Endothelial cell of umbilical vein (primary cell): ENCODE measurements at regions not wholly inside any gene's neighbourhood (a gene's known extent, or its start where the extent isn't known, plus 50 kb on each side); places are given as distances from the start of the nearest gene placed in this dataset.

Experiments
- BruUV-seq: library from RNA; stranded (reverse); fragments of 400-500 nt; replicated peaks from 2 replicates; lab custom pipeline; 2021; lab: Mats Ljungman, UMichigan
- CTCF ChIA-PET: fragments of 300-600, 350-600 bp; sonication (Branson Sonifier 250); formaldehyde crosslinking; loops from one replicate; lab custom pipeline; 2021; ENCODE audit warnings: antibody characterized with exemption, inconsistent platforms; lab: Charles Lee
- POLR2A ChIA-PET: fragments of 300-600, 350-600 bp; sonication (Branson Sonifier 250); formaldehyde crosslinking; loops from one replicate; lab custom pipeline; 2021; ENCODE audit warnings: antibody characterized with exemption, inconsistent platforms; lab: Charles Lee
- DNase-seq: peaks from one replicate; pipeline ENCODE4 v3.0.0-alpha.2; 2011; ENCODE audit warnings: low read depth, low spot score
- FAIRE-seq: peaks from 2 replicates; lab custom pipeline; 2011; peaks lifted over from hg19 to GRCh38; lab: Jason Lieb, UNC
- H2AFZ ChIP-seq: 2 replicates; pipeline ENCODE4 v1.6.0; 2012; ENCODE audit warnings: low read depth, low read length, control low read depth, inconsistent platforms
- H3K27ac ChIP-seq: 2 replicates; pipeline ENCODE4 v1.5.1; 2011; ENCODE audit warnings: low read depth, mild to moderate bottlenecking, control low read depth, low read length, moderate library complexity; ENCODE audit not compliant: insufficient read depth
- H3K27me3 ChIP-seq, 2 experiments: 2 replicates each; pipeline versions ENCODE4 v1.6.0 to v1.6.1; 2011; ENCODE audit warnings: low read length in 2 of 2, mixed read lengths in 1 of 2; ENCODE audit not compliant: control insufficient read depth in 2 of 2, insufficient read depth in 2 of 2
- H3K36me3 ChIP-seq, 2 experiments: 2 replicates in 1 of 2; 3 replicates in 1 of 2; pipeline ENCODE4 v1.5.1; 2011; ENCODE audit warnings: low read length in 2 of 2, mild to moderate bottlenecking in 1 of 2, moderate library complexity in 1 of 2; ENCODE audit not compliant: control insufficient read depth in 2 of 2, insufficient read depth in 2 of 2; ENCODE audit errors: extremely low read depth in 1 of 2
- H3K4me1 ChIP-seq: 3 replicates; pipeline ENCODE4 v1.5.1; 2011; ENCODE audit warnings: mild to moderate bottlenecking, low read length; ENCODE audit not compliant: control insufficient read depth, insufficient read depth; ENCODE audit errors: extremely low read depth
- H3K4me2 ChIP-seq: 2 replicates; pipeline ENCODE4 v1.6.1; 2011; ENCODE audit warnings: low read length, control low read depth, mixed read lengths; ENCODE audit not compliant: insufficient read depth
- H3K4me3 ChIP-seq, 3 experiments: fragments of 200-600 bp in 1 of 3; sonication (generic), shearing (Covaris generic) in 1 of 3; replicated peaks in 1 of 3; 2 replicates each; pipeline ENCODE4 v1.5.1; 2011 to 2016; ENCODE audit warnings: control low read depth in 3 of 3, low read length in 3 of 3, mild to moderate bottlenecking in 2 of 3, inconsistent platforms in 1 of 3, low read depth in 1 of 3, moderate library complexity in 1 of 3; ENCODE audit not compliant: insufficient read depth in 1 of 3
- H3K79me2 ChIP-seq: 2 replicates; pipeline ENCODE4 v1.6.0; 2012; ENCODE audit warnings: low read length, inconsistent platforms; ENCODE audit not compliant: control insufficient read depth, insufficient read depth
- H3K9ac ChIP-seq: replicated peaks from 2 replicates; pipeline ENCODE3; 2011; ENCODE audit warnings: low read length, control low read depth; ENCODE audit not compliant: insufficient read depth; ENCODE audit errors: extremely low read depth
- H3K9me1 ChIP-seq: replicated peaks from 3 replicates; pipeline ENCODE4 v1.6.0; 2011; ENCODE audit warnings: mild to moderate bottlenecking, low read length; ENCODE audit not compliant: control insufficient read depth, insufficient read depth; ENCODE audit errors: extremely low read depth
- H3K9me3 ChIP-seq: replicated peaks from 2 replicates; pipeline ENCODE4 v1.5.1; 2012; ENCODE audit warnings: low read length, inconsistent platforms; ENCODE audit not compliant: control insufficient read depth, insufficient read depth
- H4K20me1 ChIP-seq: replicated peaks from 2 replicates; pipeline ENCODE3; 2011; ENCODE audit warnings: mild to moderate bottlenecking, low read length; ENCODE audit not compliant: control insufficient read depth, insufficient read depth; ENCODE audit errors: extremely low read depth
- CTCF ChIP-seq, 2 donors: IDR thresholded peaks; 1 replicate in 1 of 2; 2 replicates in 1 of 2; pipeline ENCODE4 v1.5.1; 2011; ENCODE audit warnings: low read length in 2 of 2, mild to moderate bottlenecking in 2 of 2, moderate library complexity in 2 of 2, control low read depth in 1 of 2, inconsistent platforms in 1 of 2, low read depth in 1 of 2; ENCODE audit not compliant: insufficient read depth in 1 of 2; ENCODE audit errors: extremely low read depth in 1 of 2
- EZH2 ChIP-seq: IDR thresholded peaks from 2 replicates; pipeline ENCODE4 v1.6.1; 2012; ENCODE audit warnings: borderline replicate concordance, low read depth, mild to moderate bottlenecking, moderate library complexity, low read length, inconsistent platforms; ENCODE audit not compliant: severe bottlenecking
- FOS ChIP-seq: IDR thresholded peaks from 2 replicates; pipeline ENCODE4 v1.6.1; 2011; ENCODE audit warnings: mild to moderate bottlenecking, low read length, moderate library complexity, borderline replicate concordance; ENCODE audit not compliant: insufficient read depth
- GATA2 ChIP-seq: IDR thresholded peaks from 2 replicates; pipeline ENCODE4 v1.7.0; 2011; ENCODE audit warnings: low read depth, mild to moderate bottlenecking, moderate library complexity, mixed read lengths, low read length; ENCODE audit not compliant: insufficient read length, insufficient read depth
- JUN ChIP-seq: IDR thresholded peaks from 2 replicates; pipeline ENCODE4 v1.6.1; 2011; ENCODE audit warnings: borderline replicate concordance, low read depth; ENCODE audit not compliant: insufficient read length, insufficient read depth
- MAX ChIP-seq: IDR thresholded peaks from 2 replicates; pipeline ENCODE4 v1.6.1; 2011; ENCODE audit not compliant: insufficient read depth, insufficient read length
- MYC ChIP-seq: IDR thresholded peaks from one replicate; pipeline ENCODE4 v1.6.1; 2011; ENCODE audit warnings: mild to moderate bottlenecking, low read depth, low read length
- POLR2A ChIP-seq: IDR thresholded peaks from 2 replicates; pipeline ENCODE4 v1.6.1; 2012; ENCODE audit warnings: low read depth, mild to moderate bottlenecking, control low read depth, low read length
- POLR2AphosphoS5 ChIP-seq: IDR thresholded peaks from 2 replicates; pipeline ENCODE4 v1.6.1; 2012; ENCODE audit warnings: low read depth, mild to moderate bottlenecking, control low read depth, low read length, moderate library complexity; ENCODE audit not compliant: insufficient read depth
- dilution Hi-C: fragments of 300-500 bp; cut with MboI; formaldehyde crosslinking; loops from one replicate; pipeline ENCODE4 v1.15.0; 2019; ENCODE audit warnings: low sequenced_read_pairs; ENCODE audit not compliant: extremely low pct_ligation_motif_present
- intact Hi-C: fragments of 100-400 bp; cut with micrococcal nuclease; formaldehyde crosslinking; loops from one replicate; pipeline ENCODE4 v1.10.0; 2022

- CTCF ChIA-PET = no interaction called here
- DNase-seq (no peak), FAIRE-seq (no peak)
- no peaks in the 10 kb centered on the region for H3K9me1 ChIP-seq
- no peaks in the 10 kb centered on the region for H3K27me3 ChIP-seq
- H3K9me3 ChIP-seq = no peaks in the 10 kb centered on the region
- no peak overlapping the region for H3K4me2 ChIP-seq
- no peaks in the 10 kb centered on the region for H4K20me1 ChIP-seq
- no peak for TF ChIP-seq POLR2AphosphoS5
- TF ChIP-seq EZH2 = no peak
- no peak for TF ChIP-seq MYC
- H3K9ac ChIP-seq = no peak overlapping the region
- intact Hi-C loops (no loop called here), dilution Hi-C loops (no loop called here)
- no peaks in the 10 kb centered on the region for H3K79me2 ChIP-seq
- POLR2A ChIA-PET = no interaction called here
- no peak overlapping the region for H3K4me3 ChIP-seq
- no TSS peak for BruUV-seq
- H3K4me1 ChIP-seq = no peaks in the 10 kb centered on the region
- no peak overlapping the region for H3K27ac ChIP-seq
- no peak overlapping the region for H2AFZ ChIP-seq
- H3K36me3 ChIP-seq = no peaks in the 10 kb centered on the region
Measured at GRCh38 chr12:62014330-62014729, 245.9 kb upstream of the USP15 start.

- no TSS peak for BruUV-seq
- no peaks in the 10 kb centered on the region for H4K20me1 ChIP-seq
- no peaks in the 10 kb centered on the region for H3K4me1 ChIP-seq
- no peak for TF ChIP-seq MAX
- no peak for TF ChIP-seq GATA2
- no peak for TF ChIP-seq POLR2AphosphoS5
- TF ChIP-seq JUN = no peak
- no peak for TF ChIP-seq CTCF (IDR thresholded peaks at IDR 0.05; ENCODE audit: extremely low read depth in 1 of 2, insufficient read depth in 1 of 2, low read depth in 1 of 2, low read length in 2 of 2)
- TF ChIP-seq EZH2 = no peak
- TF ChIP-seq MYC = no peak
- no peak for TF ChIP-seq POLR2A
- no peak for TF ChIP-seq FOS
- H3K9me1 ChIP-seq = no peaks in the 10 kb centered on the region
- CTCF ChIA-PET = no interaction called here
- no peaks in the 10 kb centered on the region for H3K9me3 ChIP-seq
- DNase-seq (no peak), FAIRE-seq (no peak)
- POLR2A ChIA-PET = no interaction called here
- H3K27me3 ChIP-seq = no peaks in the 10 kb centered on the region
- intact Hi-C loops (no loop called here), dilution Hi-C loops (no loop called here)
- H3K27ac ChIP-seq = no peak overlapping the region
- H3K9ac ChIP-seq = no peak overlapping the region
- H3K36me3 ChIP-seq = no peaks in the 10 kb centered on the region
- H3K79me2 ChIP-seq = no peaks in the 10 kb centered on the region
- H3K4me3 ChIP-seq = no peak overlapping the region
- no peak overlapping the region for H2AFZ ChIP-seq
- H3K4me2 ChIP-seq = no peak overlapping the region
Measured at GRCh38 chr12:62016021-62016420, 244.2 kb upstream of the USP15 start.
